Neural crest cell (in vitro differentiated cells): ENCODE measurements at regions not wholly inside any gene's neighbourhood (a gene's known extent, or its start where the extent isn't known, plus 50 kb on each side); places are given as distances from the start of the nearest gene placed in this dataset.

Experiments
- DNase-seq: peaks from one replicate; pipeline ENCODE4 v3.0.0; 2021; ENCODE audit warnings: low read depth, mixed read lengths, low spot score
- H3K27ac Mint-ChIP-seq: one replicate; pipeline ENCODE4 v1.8.0; 2021; ENCODE audit warnings: mild to moderate bottlenecking, mixed read lengths; ENCODE audit not compliant: unreplicated experiment
- H3K27me3 Mint-ChIP-seq: 2 replicates; pipeline ENCODE4 v1.8.0; 2021; ENCODE audit warnings: low read depth, mild to moderate bottlenecking, mixed read lengths
- H3K36me3 Mint-ChIP-seq: 2 replicates; pipeline ENCODE4 v1.8.0; 2021; ENCODE audit warnings: low read depth, mild to moderate bottlenecking, mixed read lengths
- H3K4me1 Mint-ChIP-seq: 2 replicates; pipeline ENCODE4 v1.8.0; 2021; ENCODE audit warnings: mixed read lengths
- H3K4me3 Mint-ChIP-seq: one replicate; pipeline ENCODE4 v1.8.0; 2021; ENCODE audit warnings: mild to moderate bottlenecking, mixed read lengths
- H3K9me3 Mint-ChIP-seq: 2 replicates; pipeline ENCODE4 v1.8.0; 2021; ENCODE audit warnings: mixed read lengths
- CTCF ChIP-seq: fragments of 200-600 bp; sonication (generic); conservative IDR thresholded peaks from 2 replicates; pipeline ENCODE4 v1.5.0; 2021; ENCODE audit warnings: antibody characterized with exemption, mild to moderate bottlenecking

DNA sequence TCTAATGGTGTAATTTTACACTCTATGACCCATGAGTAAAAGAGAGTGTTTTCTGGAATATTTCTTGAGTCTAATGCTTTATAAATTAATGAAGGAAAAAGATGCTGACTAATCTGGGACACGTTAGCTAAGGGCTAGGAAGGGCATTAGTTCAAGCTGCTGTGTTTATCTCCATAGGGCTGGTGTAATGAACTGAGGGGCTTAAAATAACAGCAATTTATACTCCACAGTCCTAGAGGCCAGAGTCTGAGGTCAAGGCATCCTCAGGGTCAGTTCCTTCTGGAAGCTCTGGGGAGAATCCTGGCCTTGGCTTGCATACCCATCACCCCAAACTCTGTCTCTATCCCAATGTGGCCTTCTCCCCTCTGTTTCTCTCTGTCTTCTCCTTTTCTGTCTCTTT lies 105.2 kb upstream of the PFKP start:
- H3K27ac Mint-ChIP-seq = no peak overlapping the region
- H3K27me3 Mint-ChIP-seq = peaks cover 5% of the 10 kb centered on the region
- no peaks in the 10 kb centered on the region for H3K36me3 Mint-ChIP-seq
- no peak overlapping the region for H3K4me3 Mint-ChIP-seq
- no peak for TF ChIP-seq CTCF
- no peaks in the 10 kb centered on the region for H3K4me1 Mint-ChIP-seq
- DNase-seq = no peak
- H3K9me3 Mint-ChIP-seq = peaks cover 9% of the 10 kb centered on the region

DNA sequence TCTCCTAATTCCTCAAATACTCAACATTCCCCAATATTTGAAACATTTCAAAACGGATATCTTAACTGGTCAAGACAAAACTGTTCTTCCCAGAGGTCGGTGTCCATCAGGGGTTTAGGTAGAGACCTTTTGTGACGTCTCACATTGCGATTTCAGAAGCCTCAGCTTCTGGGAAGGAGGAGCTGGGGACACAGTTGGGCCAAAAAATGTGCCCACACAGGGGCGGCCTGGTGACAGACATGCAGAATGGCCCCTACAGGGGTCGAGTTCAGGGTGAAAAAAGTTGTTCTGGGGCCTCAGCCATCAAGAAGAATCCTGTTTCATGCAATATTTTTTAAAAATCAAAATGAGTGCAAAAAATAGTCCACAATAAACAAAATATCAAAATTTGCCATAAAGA lies 108.7 kb upstream of the PFKP start:
- Mint-ChIP-seq H3K27ac (no peak overlapping the region), H3K9me3 (peaks cover 6% of the 10 kb centered on the region), H3K4me1 (no peaks in the 10 kb centered on the region), H3K36me3 (no peaks in the 10 kb centered on the region), H3K27me3 (peaks cover 11% of the 10 kb centered on the region), H3K4me3 (no peak overlapping the region)
- DNase-seq = no peak
- TF ChIP-seq CTCF = no peak

- no peak for TF ChIP-seq CTCF
- Mint-ChIP-seq H3K27ac (no peak overlapping the region), H3K27me3 (peaks cover 16% of the 10 kb centered on the region), H3K36me3 (no peaks in the 10 kb centered on the region), H3K9me3 (peaks cover 6% of the 10 kb centered on the region), H3K4me3 (no peak overlapping the region), H3K4me1 (no peaks in the 10 kb centered on the region)
- DNase-seq = no peak
Observed at GRCh38 chr10:2957785-2958184, 109.6 kb upstream of the PFKP start.

GRCh38 chr10:2955064-2955463 lies 112.3 kb upstream of the PFKP start:
- TF ChIP-seq CTCF = no peak
- H3K4me1 Mint-ChIP-seq = no peaks in the 10 kb centered on the region
- H3K36me3 Mint-ChIP-seq = no peaks in the 10 kb centered on the region
- DNase-seq = no peak
- no peak overlapping the region for H3K27ac Mint-ChIP-seq
- H3K4me3 Mint-ChIP-seq = no peak overlapping the region
- H3K27me3 Mint-ChIP-seq = peaks cover 16% of the 10 kb centered on the region
- H3K9me3 Mint-ChIP-seq = peaks cover 6% of the 10 kb centered on the region

DNA sequence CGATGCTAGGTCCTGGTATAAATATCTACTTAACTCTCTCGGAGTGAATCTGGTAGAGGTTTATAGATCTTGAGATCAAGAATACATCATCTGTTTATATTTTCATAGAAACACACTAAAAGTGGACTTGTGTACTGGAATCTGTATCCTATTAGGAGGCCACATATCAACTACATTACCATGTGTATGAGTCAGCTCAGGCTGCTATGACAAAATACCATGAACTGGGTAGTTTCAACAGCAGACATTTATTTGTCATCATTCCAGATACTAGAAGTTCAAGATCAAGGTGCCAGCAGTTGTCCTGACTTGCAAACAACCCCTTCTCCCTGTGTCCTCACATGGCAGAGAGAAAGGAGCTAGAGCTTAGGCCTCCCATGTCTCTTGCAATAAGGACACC lies 113.9 kb upstream of the PFKP start:
- H3K27ac Mint-ChIP-seq = no peak overlapping the region
- H3K4me1 Mint-ChIP-seq = no peaks in the 10 kb centered on the region
- peaks cover 20% of the 10 kb centered on the region for H3K27me3 Mint-ChIP-seq
- TF ChIP-seq CTCF = no peak
- H3K4me3 Mint-ChIP-seq = no peak overlapping the region
- no peak for DNase-seq
- H3K36me3 Mint-ChIP-seq = no peaks in the 10 kb centered on the region
- peaks cover 2% of the 10 kb centered on the region for H3K9me3 Mint-ChIP-seq
